PC-9 (cell line): ENCODE measurements at regions not wholly inside any gene's neighbourhood (a gene's known extent, or its start where the extent isn't known, plus 50 kb on each side); places are given as distances from the start of the nearest gene placed in this dataset.

Experiments
- EZH2 ChIP-seq: fragments of 200-600 bp; sonication (generic); IDR thresholded peaks from 2 replicates; pipeline ENCODE4 v1.8.0; 2017; ENCODE audit warnings: antibody characterized with exemption, low read depth
- TF ChIP-seq, protein P1 (sequence below): fragments of 200-600 bp; sonication (generic); conservative IDR thresholded peaks from 2 replicates; pipeline ENCODE4 v1.6.1; 2017; ENCODE audit warnings: mixed run types, antibody characterized with exemption, mild to moderate bottlenecking, moderate library complexity

DNA sequence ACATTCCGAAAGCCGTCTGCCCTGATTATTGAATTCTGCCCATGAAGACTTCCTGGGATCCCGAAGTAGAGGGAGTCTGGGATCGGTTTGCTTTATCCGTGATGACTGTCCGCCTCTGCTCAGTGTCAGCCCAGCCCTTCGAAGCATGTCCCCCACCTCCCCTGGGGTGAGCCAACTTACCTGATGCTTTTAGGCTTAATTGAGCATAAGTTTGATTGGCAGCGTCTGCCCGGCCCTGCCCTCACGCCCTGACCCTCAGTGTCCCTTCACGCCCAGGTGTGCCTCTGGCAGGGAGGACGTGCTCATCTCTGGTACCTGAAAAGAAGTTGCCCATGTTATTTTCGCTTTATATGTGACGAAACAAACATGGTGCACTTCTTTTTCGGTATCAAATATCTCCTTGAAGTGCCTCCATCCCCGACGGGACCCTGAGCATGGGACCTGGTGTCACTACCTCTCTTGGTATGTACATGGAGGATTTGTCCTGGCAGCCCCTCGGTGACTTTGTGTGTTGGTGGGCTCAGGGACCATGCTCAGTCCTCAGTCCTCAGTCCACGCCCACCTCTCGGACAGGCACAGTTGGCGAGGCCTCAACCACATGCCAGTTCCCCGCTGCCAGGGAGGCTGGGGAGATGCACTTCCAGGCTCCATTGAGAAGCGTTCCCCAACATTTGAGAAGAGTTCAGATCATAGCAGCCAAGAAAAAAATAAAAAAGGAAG lies 130.1 kb upstream of the RTL1 start:
- TF ChIP-seq EZH2: no peak
- TF ChIP-seq, protein P1, sequence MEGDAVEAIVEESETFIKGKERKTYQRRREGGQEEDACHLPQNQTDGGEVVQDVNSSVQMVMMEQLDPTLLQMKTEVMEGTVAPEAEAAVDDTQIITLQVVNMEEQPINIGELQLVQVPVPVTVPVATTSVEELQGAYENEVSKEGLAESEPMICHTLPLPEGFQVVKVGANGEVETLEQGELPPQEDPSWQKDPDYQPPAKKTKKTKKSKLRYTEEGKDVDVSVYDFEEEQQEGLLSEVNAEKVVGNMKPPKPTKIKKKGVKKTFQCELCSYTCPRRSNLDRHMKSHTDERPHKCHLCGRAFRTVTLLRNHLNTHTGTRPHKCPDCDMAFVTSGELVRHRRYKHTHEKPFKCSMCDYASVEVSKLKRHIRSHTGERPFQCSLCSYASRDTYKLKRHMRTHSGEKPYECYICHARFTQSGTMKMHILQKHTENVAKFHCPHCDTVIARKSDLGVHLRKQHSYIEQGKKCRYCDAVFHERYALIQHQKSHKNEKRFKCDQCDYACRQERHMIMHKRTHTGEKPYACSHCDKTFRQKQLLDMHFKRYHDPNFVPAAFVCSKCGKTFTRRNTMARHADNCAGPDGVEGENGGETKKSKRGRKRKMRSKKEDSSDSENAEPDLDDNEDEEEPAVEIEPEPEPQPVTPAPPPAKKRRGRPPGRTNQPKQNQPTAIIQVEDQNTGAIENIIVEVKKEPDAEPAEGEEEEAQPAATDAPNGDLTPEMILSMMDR: no peak
